ENCODE measurements at regions not wholly inside any gene's neighbourhood (a gene's known extent, or its start where the extent isn't known, plus 50 kb on each side); places are given as distances from the start of the nearest gene placed in this dataset.

- no peak for TF ChIP-seq TSHZ2 (CRISPR knock-in tag; IDR thresholded peaks at IDR 0.05)
- no peak for TF ChIP-seq SNAI2 (CRISPR knock-in tag; IDR thresholded peaks at IDR 0.05)
These were observed 205.6 kb upstream of the TAPT1 start (continued) for GRCh38 chr4:16431866-16432265.

GRCh38 chr4:16418814-16419213 is 192.5 kb upstream of the TAPT1 start:
- no peak for ATAC-seq
- TF ChIP-seq ZFP3 (CRISPR knock-in tag; IDR thresholded peaks at IDR 0.05): no peak
- no peak for TF ChIP-seq CSRNP3 (CRISPR knock-in tag; IDR thresholded peaks at IDR 0.05)
- TF ChIP-seq ESRRG (CRISPR knock-in tag; IDR thresholded peaks at IDR 0.05): no peak
- no peak for TF ChIP-seq CREB5 (CRISPR knock-in tag; IDR thresholded peaks at IDR 0.05; ENCODE audit: low read depth)
- TF ChIP-seq BACH2 (CRISPR knock-in tag; IDR thresholded peaks at IDR 0.05; ENCODE audit: borderline replicate concordance): no peak
- no peak for TF ChIP-seq ZFP30 (CRISPR knock-in tag; IDR thresholded peaks at IDR 0.05)
- TF ChIP-seq PPARA (CRISPR knock-in tag; IDR thresholded peaks at IDR 0.05; ENCODE audit: borderline replicate concordance): no peak
- no peak for TF ChIP-seq TSHZ2 (CRISPR knock-in tag; IDR thresholded peaks at IDR 0.05)
- TF ChIP-seq ZNF70 (CRISPR knock-in tag; IDR thresholded peaks at IDR 0.05): no peak
- no peak for TF ChIP-seq CSDC2 (CRISPR knock-in tag; IDR thresholded peaks at IDR 0.05)
- TF ChIP-seq POU6F1 (CRISPR knock-in tag; IDR thresholded peaks at IDR 0.05; ENCODE audit: borderline replicate concordance, low read depth): no peak
- TF ChIP-seq RARB (CRISPR knock-in tag; IDR thresholded peaks at IDR 0.05): no peak
- no peak for TF ChIP-seq ZNF565 (CRISPR knock-in tag; conservative IDR thresholded peaks at IDR 0.05; ENCODE audit: low read depth)
- no peak for TF ChIP-seq ZC3H10 (CRISPR knock-in tag; IDR thresholded peaks at IDR 0.05)
- no peak for TF ChIP-seq TCF4 (CRISPR knock-in tag; IDR thresholded peaks at IDR 0.05; ENCODE audit: borderline replicate concordance)
- no peak for TF ChIP-seq ISL1 (CRISPR knock-in tag; IDR thresholded peaks at IDR 0.05)

- no peak for TF ChIP-seq ESRRG (CRISPR knock-in tag; IDR thresholded peaks at IDR 0.05)
- no peak for TF ChIP-seq CSDC2 (CRISPR knock-in tag; IDR thresholded peaks at IDR 0.05)
- no peak for TF ChIP-seq SNAI2 (CRISPR knock-in tag; IDR thresholded peaks at IDR 0.05)
- TF ChIP-seq ZNF70 (CRISPR knock-in tag; IDR thresholded peaks at IDR 0.05): no peak
- TF ChIP-seq BACH2 (CRISPR knock-in tag; IDR thresholded peaks at IDR 0.05; ENCODE audit: borderline replicate concordance): no peak
- no peak for TF ChIP-seq GLIS3 (CRISPR knock-in tag; IDR thresholded peaks at IDR 0.05)
- TF ChIP-seq CREB5 (CRISPR knock-in tag; IDR thresholded peaks at IDR 0.05; ENCODE audit: low read depth): no peak
- TF ChIP-seq ZNF565 (CRISPR knock-in tag; conservative IDR thresholded peaks at IDR 0.05; ENCODE audit: low read depth): no peak
- TF ChIP-seq RARB (CRISPR knock-in tag; IDR thresholded peaks at IDR 0.05): no peak
These were observed 190.9 kb upstream of the TAPT1 start for GRCh38 chr4:16417198-16417597.

More at GRCh38 chr4:16417198-16417597, 190.9 kb upstream of the TAPT1 start:
- ATAC-seq: no peak

Measured in SK-N-SH treated with all-trans-retinoic acid at 6 μM for 48 hours (cell line).